Mesenchymal stem cell (in vitro differentiated cells and primary cell): ENCODE measurements at regions not wholly inside any gene's neighbourhood (a gene's known extent, or its start where the extent isn't known, plus 50 kb on each side); places are given as distances from the start of the nearest gene placed in this dataset.

Experiments
- DNase-seq: peaks from one replicate; pipeline ENCODE4 v3.0.0-alpha.2; 2013
- H2AFZ ChIP-seq: one replicate; pipeline ENCODE4 v1.6.1; 2013; ENCODE audit warnings: low read depth, mild to moderate bottlenecking, control low read depth, inconsistent platforms, low read length, moderate library complexity
- H2AK5ac ChIP-seq: 2 replicates; pipeline ENCODE4 v1.6.1; 2013; ENCODE audit warnings: low read length, moderate library complexity, mild to moderate bottlenecking, inconsistent platforms; ENCODE audit not compliant: severe bottlenecking
- H2BK120ac ChIP-seq: one replicate; pipeline ENCODE4 v1.6.1; 2013; ENCODE audit warnings: low read depth, mild to moderate bottlenecking, inconsistent platforms, low read length, moderate library complexity
- H2BK12ac ChIP-seq, 2 experiments: one replicate each; pipeline ENCODE4 v1.6.1; 2013; ENCODE audit warnings: inconsistent platforms in 2 of 2, low read length in 2 of 2, mild to moderate bottlenecking in 2 of 2, moderate library complexity in 2 of 2, control low read depth in 1 of 2
- H2BK15ac ChIP-seq: one replicate; pipeline ENCODE4 v1.6.1; 2013; ENCODE audit warnings: mild to moderate bottlenecking, low read depth, inconsistent platforms; ENCODE audit not compliant: poor library complexity, severe bottlenecking
- H2BK5ac ChIP-seq: 2 replicates; pipeline ENCODE4 v1.6.1; 2013; ENCODE audit warnings: low read depth, mild to moderate bottlenecking, low read length, control low read depth, inconsistent platforms; ENCODE audit not compliant: poor library complexity, severe bottlenecking
- H3K14ac ChIP-seq, 2 experiments: one replicate each; pipeline ENCODE4 v1.6.1; 2013; ENCODE audit warnings: inconsistent platforms in 2 of 2, low read length in 2 of 2, control low read depth in 1 of 2, mild to moderate bottlenecking in 1 of 2, moderate library complexity in 1 of 2
- H3K18ac ChIP-seq, 2 experiments: one replicate each; pipeline ENCODE4 v1.6.1; 2013; ENCODE audit warnings: inconsistent platforms in 2 of 2, low read length in 2 of 2, control low read depth in 1 of 2, low read depth in 1 of 2, mild to moderate bottlenecking in 1 of 2
- H3K23ac ChIP-seq, 2 experiments: one replicate each; pipeline ENCODE4 v1.6.1; 2013; ENCODE audit warnings: inconsistent platforms in 2 of 2, low read length in 2 of 2, mild to moderate bottlenecking in 2 of 2, moderate library complexity in 2 of 2, control low read depth in 1 of 2
- H3K27ac ChIP-seq: 2 replicates; pipeline ENCODE4 v1.5.1; 2013; ENCODE audit warnings: mild to moderate bottlenecking, moderate library complexity, low read length, control low read depth, inconsistent platforms; ENCODE audit not compliant: poor library complexity, severe bottlenecking
- H3K27me3 ChIP-seq, 2 experiments: 2 replicates each; pipeline versions ENCODE4 v1.6.1 to v1.7.0; 2013; ENCODE audit warnings: low read length in 2 of 2, mild to moderate bottlenecking in 2 of 2, moderate library complexity in 2 of 2, control low read depth in 1 of 2, inconsistent platforms in 1 of 2; ENCODE audit not compliant: control insufficient read depth in 1 of 2, insufficient read depth in 1 of 2
- H3K36me3 ChIP-seq, 2 experiments: 2 replicates each; pipeline versions ENCODE4 v1.6.1 to v1.7.0; 2013; ENCODE audit warnings: low read length in 2 of 2, control low read depth in 1 of 2, inconsistent platforms in 1 of 2, low read depth in 1 of 2, mild to moderate bottlenecking in 1 of 2; ENCODE audit not compliant: insufficient read depth in 2 of 2, control insufficient read depth in 1 of 2
- H3K4ac ChIP-seq, 2 experiments: one replicate each; pipeline ENCODE4 v1.6.1; 2013; ENCODE audit warnings: inconsistent platforms in 2 of 2, low read length in 2 of 2, mild to moderate bottlenecking in 2 of 2, moderate library complexity in 2 of 2, control low read depth in 1 of 2, low read depth in 1 of 2
- H3K4me1 ChIP-seq: 2 replicates; pipeline ENCODE4 v1.6.1; 2013; ENCODE audit warnings: low read depth, low read length, control low read depth; ENCODE audit not compliant: control insufficient read depth, insufficient read depth
- H3K4me2 ChIP-seq: 2 replicates; pipeline ENCODE4 v1.6.1; 2013; ENCODE audit warnings: low read length, mild to moderate bottlenecking, inconsistent platforms; ENCODE audit not compliant: poor library complexity, severe bottlenecking
- H3K4me3 ChIP-seq, 2 experiments: 2 replicates each; pipeline versions ENCODE4 v1.5.1 to v1.7.0; 2013; ENCODE audit warnings: low read length in 2 of 2, mild to moderate bottlenecking in 2 of 2, control low read depth in 1 of 2, low read depth in 1 of 2; ENCODE audit not compliant: insufficient read depth in 1 of 2
- H3K79me1 ChIP-seq: replicated peaks from 2 replicates; pipeline ENCODE4 v1.6.1; 2013; ENCODE audit warnings: mild to moderate bottlenecking, control low read depth, low read length, inconsistent platforms; ENCODE audit not compliant: poor library complexity, severe bottlenecking
- H3K9ac ChIP-seq: 2 replicates; pipeline ENCODE4 v1.7.0; 2013; ENCODE audit warnings: mild to moderate bottlenecking, low read length, moderate library complexity
- H3K9me3 ChIP-seq: 2 replicates; pipeline ENCODE4 v1.7.0; 2013; ENCODE audit warnings: mild to moderate bottlenecking, low read length; ENCODE audit not compliant: control insufficient read depth
- H4K8ac ChIP-seq: one replicate; pipeline ENCODE4 v1.6.1; 2013; ENCODE audit warnings: inconsistent platforms, mild to moderate bottlenecking, low read length, moderate library complexity
- H4K91ac ChIP-seq: one replicate; pipeline ENCODE4 v1.6.1; 2013; ENCODE audit warnings: mild to moderate bottlenecking, low read length, inconsistent platforms
- WGBS: methylation state at CpG from one replicate; pipeline ENCODE4 v1.1.7; 2013; ENCODE audit warnings: mixed read lengths; 5-methylcytosine and 5-hydroxymethylcytosine counted together

- Histone ChIP-seq H3K36me3 (peaks cover 9 to 16% of the 10 kb centered on the region in 2 experiments), H3K4me1 (peaks cover 74% of the 10 kb centered on the region), H2BK120ac (peak overlapping the region; percentile 36), H3K18ac (peak overlapping the region; percentile 38 to 94), H2BK15ac (no peak overlapping the region), H3K4me3 (peak overlapping the region in 1 of 2 experiments; percentile 3), H3K9ac (peak overlapping the region; percentile 77), H3K4me2 (peak overlapping the region; percentile 38), H3K14ac (peak overlapping the region in 1 of 2 experiments; percentile 92), H2AFZ (no peak overlapping the region), H3K9me3 (no peaks in the 10 kb centered on the region), H4K91ac (peak overlapping the region; percentile 5), H3K27ac (peak overlapping the region; percentile 74), H3K4ac (peak overlapping the region; percentile 61 to 76), H3K79me1 (peaks cover 4% of the 10 kb centered on the region), H3K23ac (no peak overlapping the region), H3K27me3 (no peaks in the 10 kb centered on the region), H2BK12ac (peak overlapping the region; percentile 35 to 47), H2BK5ac (peak overlapping the region; percentile 14), H4K8ac (peak overlapping the region; percentile 54), H2AK5ac (peak overlapping the region; percentile 0)
- peak; percentile 91 for DNase-seq
- WGBS = 60% methylated on average over 26 of the region's 27 CpGs
These were observed 334.5 kb downstream of the SEC14L1 start for GRCh38 chr17:77475016-77475976.

GRCh38 chr17:77476006-77476405 is 335.2 kb downstream of the SEC14L1 start:
- peak overlapping the region; percentile 0 for H2AK5ac ChIP-seq
- peak overlapping the region; percentile 74 for H3K27ac ChIP-seq
- DNase-seq = no peak
- peak overlapping the region; percentile 76 to 88 for H3K4ac ChIP-seq
- no peak overlapping the region for H3K4me2 ChIP-seq
- H3K27me3 ChIP-seq = no peaks in the 10 kb centered on the region
- no peak overlapping the region for H2AFZ ChIP-seq
- H3K79me1 ChIP-seq = peaks cover 1% of the 10 kb centered on the region
- no peak overlapping the region for H2BK120ac ChIP-seq
- peak overlapping the region; percentile 40 to 94 for H3K18ac ChIP-seq
- peaks cover 77% of the 10 kb centered on the region for H3K4me1 ChIP-seq
- no peak overlapping the region for H2BK15ac ChIP-seq
- no peaks in the 10 kb centered on the region for H3K9me3 ChIP-seq
- H3K9ac ChIP-seq = peak overlapping the region; percentile 77
- peak overlapping the region in 1 of 2 experiments; percentile 40 for H3K23ac ChIP-seq
- peaks cover 5 to 11% of the 10 kb centered on the region in 2 experiments for H3K36me3 ChIP-seq
- H3K4me3 ChIP-seq = peak overlapping the region in 1 of 2 experiments; percentile 3
- peak overlapping the region; percentile 59 for H4K8ac ChIP-seq
- H4K91ac ChIP-seq = peak overlapping the region; percentile 5
- H2BK5ac ChIP-seq = peak overlapping the region; percentile 14
- peak overlapping the region; percentile 38 to 47 for H2BK12ac ChIP-seq
- 73% methylated on average over 6 of the region's 7 CpGs for WGBS
- H3K14ac ChIP-seq = peak overlapping the region in 1 of 2 experiments; percentile 92

GRCh38 chr17:77476498-77476897 is 335.7 kb downstream of the SEC14L1 start:
- Histone ChIP-seq H4K8ac (peak overlapping the region; percentile 59), H3K4ac (peak overlapping the region; percentile 76 to 88), H3K4me2 (no peak overlapping the region), H2BK120ac (peak overlapping the region; percentile 64), H3K27ac (peak overlapping the region; percentile 85), H3K23ac (no peak overlapping the region), H3K79me1 (peaks cover 4% of the 10 kb centered on the region), H3K9ac (peak overlapping the region; percentile 77), H3K4me3 (peak overlapping the region in 1 of 2 experiments; percentile 56), H2AK5ac (peak overlapping the region; percentile 0), H3K4me1 (peaks cover 77% of the 10 kb centered on the region), H3K18ac (peak overlapping the region; percentile 40 to 94), H2BK15ac (peak overlapping the region; percentile 65), H2AFZ (no peak overlapping the region), H3K27me3 (no peaks in the 10 kb centered on the region), H3K36me3 (peaks cover 7 to 14% of the 10 kb centered on the region in 2 experiments), H3K9me3 (no peaks in the 10 kb centered on the region), H2BK12ac (peak overlapping the region; percentile 38 to 47), H2BK5ac (no peak overlapping the region), H3K14ac (peak overlapping the region in 1 of 2 experiments; percentile 92), H4K91ac (peak overlapping the region; percentile 5)
- WGBS = 93% methylated on average over 8 of the region's 8 CpGs
- DNase-seq = no peak
